SK-N-SH (cell line): ENCODE measurements at regions not wholly inside any gene's neighbourhood (a gene's known extent, or its start where the extent isn't known, plus 50 kb on each side); places are given as distances from the start of the nearest gene placed in this dataset.

Experiments used
- CTCF ChIA-PET: fragments of 300-600, 350-600 bp; formaldehyde crosslinking; extraction: SDS; loops from one replicate; lab custom pipeline; 2021; lab: Yijun Ruan, JAX
- POLR2A ChIA-PET: fragments of 350-600 bp; sonication (Branson Sonifier 250); formaldehyde crosslinking; extraction: SDS; loops from one replicate; lab custom pipeline; 2020; ENCODE audit warnings: antibody characterized with exemption, inconsistent platforms; lab: Yijun Ruan, JAX
- DNase-seq: peaks from one replicate; pipeline ENCODE4 v3.0.0; 2012
- H2AFZ ChIP-seq: fragments of 200-600 bp; sonication (generic); 2 replicates; pipeline ENCODE4 v1.8.1; 2016; ENCODE audit warnings: antibody characterized with exemption, mild to moderate bottlenecking, low read depth
- H3F3A ChIP-seq: fragments of 200-600 bp; sonication (generic); replicated peaks from 2 replicates; pipeline ENCODE3; 2016; ENCODE audit warnings: antibody characterized with exemption, mild to moderate bottlenecking; ENCODE audit not compliant: insufficient read depth
- H3K27ac ChIP-seq, 2 experiments: fragments of 200-500 bp in 1 of 2; fragments of 200-600 bp in 1 of 2; sonication (Bioruptor generic) in 1 of 2; sonication (generic), shearing (Covaris generic) in 1 of 2; 2 replicates each; pipeline versions ENCODE4 v1.5.1 to v1.6.1; 2014 to 2016; ENCODE audit warnings: low read depth in 2 of 2, inconsistent platforms in 1 of 2, low read length in 1 of 2, mild to moderate bottlenecking in 1 of 2, mixed read lengths in 1 of 2
- H3K27me3 ChIP-seq: fragments of 200-600 bp; sonication (generic), shearing (Covaris generic); 2 replicates; pipeline ENCODE4 v1.6.1; 2016; ENCODE audit warnings: mixed run types; ENCODE audit not compliant: insufficient read depth
- H3K36me3 ChIP-seq, 2 experiments: fragments of 200-500 bp in 1 of 2; fragments of 200-600 bp in 1 of 2; sonication (Bioruptor generic) in 1 of 2; sonication (generic) in 1 of 2; replicated peaks in 1 of 2; 2 replicates each; pipeline versions ENCODE3 to v1.5.1; 2014 to 2016; ENCODE audit warnings: low read length in 1 of 2, mild to moderate bottlenecking in 1 of 2; ENCODE audit not compliant: insufficient read depth in 2 of 2, control insufficient read depth in 1 of 2
- H3K4me1 ChIP-seq, 2 experiments: fragments of 200-500 bp in 1 of 2; fragments of 200-600 bp in 1 of 2; sonication (Bioruptor generic) in 1 of 2; sonication (generic), shearing (Covaris generic) in 1 of 2; 2 replicates each; pipeline versions ENCODE4 v1.5.1 to v1.6.1; 2014 to 2016; ENCODE audit warnings: low read depth in 1 of 2, low read length in 1 of 2, mixed run types in 1 of 2; ENCODE audit not compliant: insufficient read depth in 2 of 2, control insufficient read depth in 1 of 2
- H3K4me2 ChIP-seq: fragments of 200-600 bp; sonication (generic), shearing (Covaris generic); 2 replicates; pipeline ENCODE4 v1.6.1; 2017; ENCODE audit warnings: mixed run types
- H3K4me3 ChIP-seq, 2 experiments: fragments of 200-500 bp in 1 of 2; fragments of 200-600 bp in 1 of 2; sonication (Bioruptor generic) in 1 of 2; sonication (generic), shearing (Covaris generic) in 1 of 2; 2 replicates each; pipeline versions ENCODE4 v1.5.1 to v1.8.1; 2014 to 2016; ENCODE audit warnings: low read depth in 2 of 2, inconsistent platforms in 1 of 2, low read length in 1 of 2, mild to moderate bottlenecking in 1 of 2, mixed read lengths in 1 of 2, moderate library complexity in 1 of 2
- H3K79me2 ChIP-seq: fragments of 200-600 bp; sonication (generic); 2 replicates; pipeline ENCODE4 v1.8.1; 2017; ENCODE audit warnings: mild to moderate bottlenecking; ENCODE audit not compliant: insufficient read depth
- H3K9ac ChIP-seq: fragments of 200-600 bp; sonication (generic); 2 replicates; pipeline ENCODE4 v1.6.1; 2017; ENCODE audit warnings: mixed run types
- H3K9me2 ChIP-seq: fragments of 200-600 bp; sonication (generic); 2 replicates; pipeline ENCODE4 v1.6.1; 2017; ENCODE audit warnings: mixed run types
- H3K9me3 ChIP-seq: fragments of 200-600 bp; sonication (generic); 2 replicates; pipeline ENCODE4 v1.6.1; 2017; ENCODE audit warnings: mixed run types, mild to moderate bottlenecking, moderate library complexity
- H4K20me1 ChIP-seq: fragments of 200-600 bp; sonication (generic); 2 replicates; pipeline ENCODE4 v1.6.1; 2017; ENCODE audit warnings: mild to moderate bottlenecking, mixed run types; ENCODE audit not compliant: insufficient read depth
- EZH2phosphoT487 ChIP-seq: fragments of 200-600 bp; sonication (generic); IDR thresholded peaks from 2 replicates; pipeline ENCODE4 v1.6.1; 2017; ENCODE audit warnings: low read depth, mixed run types, mild to moderate bottlenecking, antibody characterized with exemption, moderate library complexity, borderline replicate concordance
- FOSL2 ChIP-seq: IDR thresholded peaks from 2 replicates; pipeline ENCODE4 v1.4.0; 2012; ENCODE audit warnings: low read depth, mild to moderate bottlenecking, moderate library complexity, borderline replicate concordance
- FOXM1 ChIP-seq: IDR thresholded peaks from 2 replicates; pipeline ENCODE4 v1.4.0; 2012; ENCODE audit warnings: low read depth, mild to moderate bottlenecking
- GATA2 ChIP-seq: sonication (generic); formaldehyde crosslinking; IDR thresholded peaks from 2 replicates; pipeline ENCODE4 v1.5.0; 2020; ENCODE audit warnings: mild to moderate bottlenecking, missing genetic modification reagents
- JUND ChIP-seq: IDR thresholded peaks from 2 replicates; pipeline ENCODE4 v1.4.0; 2012
- MXI1 ChIP-seq: IDR thresholded peaks from 2 replicates; pipeline ENCODE4 v1.6.1; 2012; ENCODE audit warnings: mild to moderate bottlenecking, low read depth, low read length, improper control_type of control experiment
- POLR2AphosphoS5 ChIP-seq: IDR thresholded peaks from 2 replicates; pipeline ENCODE4 v1.6.1; 2012; ENCODE audit warnings: low read depth, low read length
- RAD21 ChIP-seq: IDR thresholded peaks from 2 replicates; pipeline ENCODE4 v1.6.1; 2012; ENCODE audit warnings: mild to moderate bottlenecking, low read length
- RXRA ChIP-seq: IDR thresholded peaks from 2 replicates; pipeline ENCODE4 v1.4.0; 2012; ENCODE audit warnings: low read depth, mild to moderate bottlenecking, borderline replicate concordance
- TAF1 ChIP-seq: IDR thresholded peaks from 2 replicates; pipeline ENCODE4 v1.6.1; 2012; ENCODE audit warnings: low read depth, mild to moderate bottlenecking, low read length, moderate library complexity, borderline replicate concordance
- YY1 ChIP-seq: IDR thresholded peaks from 2 replicates; pipeline ENCODE4 v1.4.0; 2012; ENCODE audit warnings: low read depth, mild to moderate bottlenecking
- WGBS: methylation state at CpG from one replicate; pipeline ENCODE4 v1.1.6; 2017; ENCODE audit warnings: low lambda C conversion rate; 5-methylcytosine and 5-hydroxymethylcytosine counted together
- TF ChIP-seq, protein P1 (sequence below): IDR thresholded peaks from 2 replicates; pipeline ENCODE4 v1.4.0; 2012; ENCODE audit warnings: low read depth

DNA sequence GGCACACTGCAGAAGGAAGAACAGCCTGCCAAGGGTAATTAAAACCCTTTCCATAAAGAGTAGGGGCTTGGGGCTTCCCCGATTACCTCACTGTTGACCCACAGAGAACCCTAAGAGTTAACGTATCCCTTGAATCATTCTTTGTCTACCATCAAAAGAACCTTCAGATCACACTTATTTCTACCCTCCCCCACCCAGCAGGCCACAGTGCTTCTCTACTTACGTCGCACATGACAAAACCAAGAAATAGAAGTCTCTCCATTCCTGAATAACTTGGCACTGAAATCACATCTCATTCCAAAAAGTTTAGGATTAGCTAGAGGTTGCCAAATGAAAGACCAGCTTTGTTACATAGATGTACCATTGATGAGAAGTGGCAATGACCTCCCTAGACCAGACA is 268.7 kb upstream of the GAS1 start:
- H3K9ac ChIP-seq, result no peak overlapping the region
- no peak overlapping the region for H3K4me3 ChIP-seq
- H3K27ac ChIP-seq, result no peak overlapping the region
- H3F3A ChIP-seq, result no peaks in the 10 kb centered on the region
- no peaks in the 10 kb centered on the region for H4K20me1 ChIP-seq
- H3K27me3 ChIP-seq, result no peaks in the 10 kb centered on the region
- no peak overlapping the region for H3K4me2 ChIP-seq
- TF ChIP-seq EZH2phosphoT487 (no peak), GATA2 (CRISPR knock-in tag) (no peak), RXRA (no peak), TAF1 (no peak), POLR2AphosphoS5 (no peak), FOXM1 (no peak)
- H2AFZ ChIP-seq, result no peak overlapping the region
- DNase-seq, result no peak
- H3K9me2 ChIP-seq, result no peaks in the 10 kb centered on the region
- CTCF ChIA-PET, result interaction anchor here (0.9 to 1.4 kb wide), 2 partner anchors 14 to 21 kb away, joined by 3 to 4 read pairs; no protein-coding TSS in a partner anchor
- WGBS, result 78% methylated on average over 4 of the region's 4 CpGs
- no peaks in the 10 kb centered on the region for H3K79me2 ChIP-seq
- H3K9me3 ChIP-seq, result no peaks in the 10 kb centered on the region
- POLR2A ChIA-PET, result no interaction called here
- H3K4me1 ChIP-seq, result no peaks in the 10 kb centered on the region
- H3K36me3 ChIP-seq, result no peaks in the 10 kb centered on the region

DNA sequence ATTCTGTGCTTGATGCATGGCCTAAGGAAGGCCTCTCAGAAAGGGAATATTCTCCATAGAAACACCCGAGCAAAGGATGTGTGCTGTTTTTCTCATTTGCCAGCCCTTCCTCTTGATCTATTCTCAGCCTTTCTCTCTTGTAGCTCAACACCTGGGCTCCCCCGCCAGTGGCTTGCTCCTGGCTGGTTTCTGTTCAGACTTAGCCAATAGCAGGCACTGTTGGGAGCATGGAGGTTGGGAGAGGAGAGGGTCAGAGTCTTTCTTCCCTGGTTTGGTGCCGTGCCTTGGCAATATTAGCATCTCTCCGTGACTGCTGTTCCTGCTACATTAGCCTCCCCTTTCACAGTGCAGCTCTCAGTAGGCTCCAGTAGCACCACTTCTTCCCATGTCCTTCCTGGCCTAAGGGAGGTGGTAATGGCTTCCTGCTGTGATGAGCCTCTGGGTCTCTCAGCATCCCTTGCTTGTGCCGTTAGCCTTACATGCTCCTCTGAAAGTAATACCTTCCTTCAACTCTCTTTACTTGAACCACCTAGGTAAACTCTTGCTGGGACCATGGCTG is 269.7 kb upstream of the GAS1 start:
- Histone ChIP-seq H3K27me3 (no peaks in the 10 kb centered on the region), H3F3A (no peaks in the 10 kb centered on the region), H3K36me3 (no peaks in the 10 kb centered on the region), H3K27ac (no peak overlapping the region), H4K20me1 (no peaks in the 10 kb centered on the region), H3K4me1 (no peaks in the 10 kb centered on the region), H3K79me2 (no peaks in the 10 kb centered on the region), H3K4me3 (no peak overlapping the region), H3K4me2 (no peak overlapping the region), H3K9me3 (no peaks in the 10 kb centered on the region), H3K9me2 (no peaks in the 10 kb centered on the region), H2AFZ (no peak overlapping the region), H3K9ac (no peak overlapping the region)
- TF ChIP-seq MXI1 (no peak), FOXM1 (no peak), RAD21 (no peak), EZH2phosphoT487 (no peak), FOSL2 (no peak), JUND (no peak), YY1 (no peak)
- TF ChIP-seq, protein P1, sequence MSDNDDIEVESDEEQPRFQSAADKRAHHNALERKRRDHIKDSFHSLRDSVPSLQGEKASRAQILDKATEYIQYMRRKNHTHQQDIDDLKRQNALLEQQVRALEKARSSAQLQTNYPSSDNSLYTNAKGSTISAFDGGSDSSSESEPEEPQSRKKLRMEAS, result no peak
- ChIA-PET CTCF (no interaction called here), POLR2A (no interaction called here)
- 72% methylated on average over 5 of the region's 5 CpGs for WGBS
- no peak for DNase-seq
